ENCODE measurements at regions not wholly inside any gene's neighbourhood (a gene's known extent, or its start where the extent isn't known, plus 50 kb on each side); places are given as distances from the start of the nearest gene placed in this dataset.

GRCh38 chr3:64460877-64461276, 226.9 kb downstream of the ADAMTS9 start:
- no peak for TF ChIP-seq CTCF (IDR thresholded peaks at IDR 0.05)
- TF ChIP-seq POLR2A (IDR thresholded peaks at IDR 0.05) = no peak
